ENCODE measurements at regions not wholly inside any gene's neighbourhood (a gene's known extent, or its start where the extent isn't known, plus 50 kb on each side); places are given as distances from the start of the nearest gene placed in this dataset.

DNA sequence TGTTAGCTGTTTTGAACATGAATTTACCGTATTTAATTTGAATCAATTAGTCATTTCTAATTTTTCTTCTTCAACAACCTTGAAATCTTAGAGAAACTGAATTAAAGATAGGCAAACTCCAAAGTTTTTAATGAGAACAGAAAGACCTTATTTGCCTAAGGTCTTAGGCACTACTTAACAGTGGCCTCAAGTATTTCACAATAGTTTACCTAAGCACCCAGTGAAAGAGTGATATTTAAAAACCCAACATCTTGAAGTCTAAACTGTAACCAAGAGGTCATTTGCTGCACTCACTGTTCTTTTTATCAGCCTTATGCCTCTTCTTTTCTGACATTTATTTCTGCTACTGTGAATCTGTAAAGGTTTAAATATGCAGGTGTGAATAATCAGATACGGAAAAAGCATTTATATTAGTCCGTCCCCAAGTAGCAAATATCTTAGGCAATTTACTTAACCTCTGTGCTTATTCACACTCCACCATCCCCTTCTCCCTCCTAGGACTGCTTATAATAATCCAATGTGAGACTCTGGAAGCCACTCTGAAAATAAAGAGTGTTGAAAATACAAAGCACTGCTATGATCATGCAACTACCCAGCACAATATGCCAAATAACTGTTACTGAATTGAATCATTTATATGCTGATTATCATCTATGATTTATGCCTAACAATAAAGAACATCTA lies 105.7 kb downstream of the ELAPOR2 start:
- TF ChIP-seq, protein P1, sequence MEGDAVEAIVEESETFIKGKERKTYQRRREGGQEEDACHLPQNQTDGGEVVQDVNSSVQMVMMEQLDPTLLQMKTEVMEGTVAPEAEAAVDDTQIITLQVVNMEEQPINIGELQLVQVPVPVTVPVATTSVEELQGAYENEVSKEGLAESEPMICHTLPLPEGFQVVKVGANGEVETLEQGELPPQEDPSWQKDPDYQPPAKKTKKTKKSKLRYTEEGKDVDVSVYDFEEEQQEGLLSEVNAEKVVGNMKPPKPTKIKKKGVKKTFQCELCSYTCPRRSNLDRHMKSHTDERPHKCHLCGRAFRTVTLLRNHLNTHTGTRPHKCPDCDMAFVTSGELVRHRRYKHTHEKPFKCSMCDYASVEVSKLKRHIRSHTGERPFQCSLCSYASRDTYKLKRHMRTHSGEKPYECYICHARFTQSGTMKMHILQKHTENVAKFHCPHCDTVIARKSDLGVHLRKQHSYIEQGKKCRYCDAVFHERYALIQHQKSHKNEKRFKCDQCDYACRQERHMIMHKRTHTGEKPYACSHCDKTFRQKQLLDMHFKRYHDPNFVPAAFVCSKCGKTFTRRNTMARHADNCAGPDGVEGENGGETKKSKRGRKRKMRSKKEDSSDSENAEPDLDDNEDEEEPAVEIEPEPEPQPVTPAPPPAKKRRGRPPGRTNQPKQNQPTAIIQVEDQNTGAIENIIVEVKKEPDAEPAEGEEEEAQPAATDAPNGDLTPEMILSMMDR (IDR thresholded peaks at IDR 0.05), result no peak
- TF ChIP-seq EP300 (IDR thresholded peaks at IDR 0.05), result no peak
